ENCODE measurements at regions not wholly inside any gene's neighbourhood (a gene's known extent, or its start where the extent isn't known, plus 50 kb on each side); places are given as distances from the start of the nearest gene placed in this dataset.

DNA sequence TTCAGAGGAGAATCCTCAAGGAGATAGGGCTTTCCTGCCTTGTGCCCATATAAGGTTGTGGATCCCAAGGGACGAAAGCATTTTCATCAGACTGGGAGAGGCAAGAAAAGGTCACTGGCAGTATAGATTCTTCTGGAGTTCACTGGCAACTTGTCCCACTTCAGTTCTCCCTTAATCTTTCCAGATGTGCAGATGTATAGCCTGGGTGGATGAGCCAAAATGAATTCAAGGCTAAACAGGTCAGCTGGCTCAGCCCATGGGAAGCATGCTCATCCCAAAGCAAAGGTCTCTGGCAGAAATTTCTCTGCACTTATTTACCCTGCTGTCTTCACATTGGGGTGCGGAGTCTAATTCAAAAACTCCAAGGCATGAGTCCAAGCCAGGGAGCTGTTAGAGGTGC is 148.9 kb upstream of the TNP1 start:
- H3K27me3 ChIP-seq (ENCODE audit: control insufficient read depth, insufficient read depth, low read length), result peaks cover 5% of the 10 kb centered on the region; the same call in 1 of the 2 replicates
- POLR2A ChIA-PET, result no interaction called here
- TF ChIP-seq, protein P1, sequence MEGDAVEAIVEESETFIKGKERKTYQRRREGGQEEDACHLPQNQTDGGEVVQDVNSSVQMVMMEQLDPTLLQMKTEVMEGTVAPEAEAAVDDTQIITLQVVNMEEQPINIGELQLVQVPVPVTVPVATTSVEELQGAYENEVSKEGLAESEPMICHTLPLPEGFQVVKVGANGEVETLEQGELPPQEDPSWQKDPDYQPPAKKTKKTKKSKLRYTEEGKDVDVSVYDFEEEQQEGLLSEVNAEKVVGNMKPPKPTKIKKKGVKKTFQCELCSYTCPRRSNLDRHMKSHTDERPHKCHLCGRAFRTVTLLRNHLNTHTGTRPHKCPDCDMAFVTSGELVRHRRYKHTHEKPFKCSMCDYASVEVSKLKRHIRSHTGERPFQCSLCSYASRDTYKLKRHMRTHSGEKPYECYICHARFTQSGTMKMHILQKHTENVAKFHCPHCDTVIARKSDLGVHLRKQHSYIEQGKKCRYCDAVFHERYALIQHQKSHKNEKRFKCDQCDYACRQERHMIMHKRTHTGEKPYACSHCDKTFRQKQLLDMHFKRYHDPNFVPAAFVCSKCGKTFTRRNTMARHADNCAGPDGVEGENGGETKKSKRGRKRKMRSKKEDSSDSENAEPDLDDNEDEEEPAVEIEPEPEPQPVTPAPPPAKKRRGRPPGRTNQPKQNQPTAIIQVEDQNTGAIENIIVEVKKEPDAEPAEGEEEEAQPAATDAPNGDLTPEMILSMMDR (IDR thresholded peaks at IDR 0.05; ENCODE audit: insufficient read depth, low read depth, low read length), result no peak
- DNase-seq (ENCODE audit: low read depth), result no peak
- H3K36me3 ChIP-seq (ENCODE audit: control insufficient read depth, insufficient read depth, low read length), result no peaks in the 10 kb centered on the region
- H3K4me3 ChIP-seq (ENCODE audit: low read depth, low read length), result no peak overlapping the region
- CTCF ChIA-PET, result interaction anchor here (1.4 kb wide), 1 partner anchor 17 kb away, joined by 3 read pairs; no protein-coding TSS in a partner anchor

DNA sequence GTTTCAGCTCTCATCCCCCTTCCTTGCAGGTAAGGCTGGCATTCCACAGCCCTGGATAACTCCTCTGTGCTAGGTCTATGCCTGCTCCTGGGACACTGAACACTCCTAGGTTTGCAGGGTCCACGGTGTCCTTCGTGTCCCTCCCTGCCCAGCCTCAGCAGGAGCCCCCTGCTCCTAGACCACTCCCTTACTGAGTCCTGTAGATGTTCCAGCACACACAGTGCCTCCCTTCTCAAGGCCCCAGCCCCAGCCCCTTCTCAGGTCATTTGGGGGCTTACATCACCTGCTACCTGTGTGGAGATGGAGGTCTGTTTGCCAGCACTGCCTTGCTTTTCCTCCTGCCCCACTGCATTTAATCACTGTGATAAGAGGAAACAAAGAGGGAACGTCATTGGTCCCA is 146.4 kb upstream of the TNP1 start:
- no peaks in the 10 kb centered on the region for H3K36me3 ChIP-seq (ENCODE audit: control insufficient read depth, insufficient read depth, low read length)
- CTCF ChIA-PET, result no interaction called here
- POLR2A ChIA-PET, result no interaction called here
- DNase-seq (ENCODE audit: low read depth), result no peak
- 0 out of 2 replicates have a peak, but pooled peaks cover 2% of the 10 kb centered on the region for H3K27me3 ChIP-seq (ENCODE audit: control insufficient read depth, insufficient read depth, low read length)
- no peak overlapping the region for H3K4me3 ChIP-seq (ENCODE audit: low read depth, low read length)
- TF ChIP-seq, protein P1 (IDR thresholded peaks at IDR 0.05; ENCODE audit: insufficient read depth, low read depth, low read length), result no peak

DNA sequence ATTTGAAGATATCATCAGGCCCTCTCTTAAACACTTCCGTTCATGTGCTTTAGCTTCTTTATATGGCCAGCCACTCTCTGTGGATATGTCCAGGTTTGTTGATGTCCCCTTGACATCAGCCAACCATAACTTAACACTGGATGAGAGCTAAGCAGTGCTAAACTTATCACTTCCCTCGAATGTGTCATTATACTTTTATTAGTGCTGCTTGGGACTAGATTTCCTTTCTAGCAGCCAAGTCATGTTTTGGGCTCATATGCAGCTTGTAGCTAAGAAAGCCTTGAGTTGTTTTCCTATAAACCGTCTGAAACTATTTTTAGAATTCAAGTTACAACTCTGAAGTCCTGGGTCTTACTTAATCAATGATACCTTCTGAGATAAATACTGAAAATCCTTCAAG is 144.8 kb upstream of the TNP1 start:
- ChIA-PET CTCF (no interaction called here), POLR2A (interaction anchor here (0.6 kb wide), 1 partner anchor 677 kb away, joined by 11 read pairs; no protein-coding TSS in a partner anchor)
- TF ChIP-seq, protein P1 (IDR thresholded peaks at IDR 0.05; ENCODE audit: insufficient read depth, low read depth, low read length), result no peak
- Histone ChIP-seq H3K27me3 (ENCODE audit: control insufficient read depth, insufficient read depth, low read length) (peaks cover 2% of the 10 kb centered on the region; the same call in 1 of the 2 replicates), H3K4me3 (ENCODE audit: low read depth, low read length) (no peak overlapping the region), H3K36me3 (ENCODE audit: control insufficient read depth, insufficient read depth, low read length) (no peaks in the 10 kb centered on the region)
- DNase-seq (ENCODE audit: low read depth), result no peak

DNA sequence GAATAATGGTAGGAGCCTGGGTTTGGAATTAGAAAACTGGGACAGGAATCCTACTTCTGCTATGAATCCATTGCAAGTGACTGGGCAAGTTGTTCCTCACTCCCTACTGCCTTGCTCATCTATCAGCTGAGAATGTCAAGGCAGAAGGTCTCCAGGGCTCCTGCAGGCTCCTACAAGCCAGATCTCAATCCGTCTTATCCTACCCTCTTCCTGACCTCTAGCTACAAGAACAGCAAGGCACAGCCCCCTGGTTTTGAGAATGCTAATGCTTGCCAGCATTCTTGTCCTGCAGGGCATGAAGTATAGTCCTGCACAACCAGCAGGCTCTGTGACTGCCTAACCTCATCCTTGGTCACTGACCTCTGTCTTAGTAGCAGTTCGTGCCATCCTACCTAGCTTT is 141.9 kb upstream of the TNP1 start:
- POLR2A ChIA-PET, result no interaction called here
- CTCF ChIA-PET, result interaction anchor here (0.8 kb wide), 1 partner anchor 165 kb away, joined by 3 read pairs; no protein-coding TSS in a partner anchor
- no peak overlapping the region for H3K4me3 ChIP-seq (ENCODE audit: low read depth, low read length)
- no peak for DNase-seq (ENCODE audit: low read depth)
- no peaks in the 10 kb centered on the region for H3K36me3 ChIP-seq (ENCODE audit: control insufficient read depth, insufficient read depth, low read length)
- TF ChIP-seq, protein P1 (IDR thresholded peaks at IDR 0.05; ENCODE audit: insufficient read depth, low read depth, low read length), result no peak
- H3K27me3 ChIP-seq (ENCODE audit: control insufficient read depth, insufficient read depth, low read length), result peaks cover 2% of the 10 kb centered on the region

DNA sequence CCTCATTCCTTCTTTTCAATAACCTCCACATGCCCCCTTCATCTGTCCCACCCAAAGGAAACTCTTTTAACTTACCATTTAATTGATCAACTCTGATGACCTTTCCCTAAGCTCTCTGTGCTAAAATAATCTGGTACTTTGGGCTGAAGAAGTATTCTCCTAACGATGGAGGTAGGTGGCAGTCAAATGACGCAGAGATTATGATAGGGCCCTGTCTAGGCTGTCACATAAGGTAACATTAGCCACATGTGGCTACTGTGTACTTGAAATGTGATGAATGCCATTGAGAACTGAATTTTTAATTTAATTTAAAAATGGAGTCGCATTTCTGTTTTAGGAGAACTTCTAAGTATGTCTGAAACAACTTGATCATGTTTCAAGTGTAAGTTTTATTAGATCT is 140.5 kb upstream of the TNP1 start:
- no peak for DNase-seq (ENCODE audit: low read depth)
- H3K27me3 ChIP-seq (ENCODE audit: control insufficient read depth, insufficient read depth, low read length), result no peaks in the 10 kb centered on the region; the same call in none of the 2 replicates
- TF ChIP-seq, protein P1 (IDR thresholded peaks at IDR 0.05; ENCODE audit: insufficient read depth, low read depth, low read length), result no peak
- H3K36me3 ChIP-seq (ENCODE audit: control insufficient read depth, insufficient read depth, low read length), result no peaks in the 10 kb centered on the region
- ChIA-PET POLR2A (no interaction called here), CTCF (no interaction called here)
- H3K4me3 ChIP-seq (ENCODE audit: low read depth, low read length), result no peak overlapping the region

Data from BJ (cell line).